Breast epithelium (tissue), 3 donors: ENCODE measurements at regions not wholly inside any gene's neighbourhood (a gene's known extent, or its start where the extent isn't known, plus 50 kb on each side); places are given as distances from the start of the nearest gene placed in this dataset.

ENCODE experiments used
- CTCF ChIP-seq, 3 donors: fragments of 450-650 bp; IDR thresholded peaks; one replicate each; pipeline ENCODE4 v1.5.1; 2016 to 2017; ENCODE audit warnings: antibody characterized with exemption in 3 of 3, mild to moderate bottlenecking in 3 of 3, moderate library complexity in 3 of 3
- POLR2A ChIP-seq: fragments of 450-650 bp; IDR thresholded peaks from one replicate; pipeline ENCODE4 v1.6.1; 2016; ENCODE audit warnings: antibody characterized with exemption, mild to moderate bottlenecking, moderate library complexity
- POLR2AphosphoS5 ChIP-seq, 3 donors: sonication (generic); formaldehyde crosslinking; IDR thresholded peaks; one replicate each; pipeline ENCODE4 v1.6.1; 2017; ENCODE audit warnings: antibody characterized with exemption in 3 of 3

- TF ChIP-seq POLR2A (no peak), CTCF (IDR thresholded peaks at IDR 0.05) (no peak), POLR2AphosphoS5 (IDR thresholded peaks at IDR 0.05) (no peak)
These were observed 503.8 kb downstream of the IRX1 start for GRCh38 chr5:4099386-4099785.
